ENCODE measurements at regions not wholly inside any gene's neighbourhood (a gene's known extent, or its start where the extent isn't known, plus 50 kb on each side); places are given as distances from the start of the nearest gene placed in this dataset.

DNA sequence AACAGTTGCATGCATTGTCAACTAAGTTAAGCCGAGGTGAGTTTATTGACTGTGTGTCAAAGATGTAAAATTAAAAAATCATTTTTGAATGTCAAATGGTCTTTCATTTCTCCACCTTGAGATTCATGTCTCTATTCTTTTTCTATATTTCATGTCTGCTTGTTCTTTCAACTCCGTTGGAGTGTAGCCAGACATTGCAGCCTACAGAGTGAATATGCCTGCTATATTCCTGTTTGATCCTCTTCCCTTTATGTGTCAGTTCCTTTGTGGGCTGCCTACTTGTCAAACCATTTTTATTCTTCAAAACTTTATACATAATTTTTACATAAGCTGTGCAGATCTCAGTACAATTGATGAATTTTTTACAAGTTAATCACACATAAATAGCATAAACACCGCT, 1325.8 kb upstream of the PRMT6 start:
- Histone ChIP-seq H2BK12ac (ENCODE audit: insufficient read length, low read depth, low read length) (no peak overlapping the region), H3K27ac (ENCODE audit: insufficient read length, low read depth, low read length) (no peak overlapping the region), H3K9ac (ENCODE audit: extremely low read depth, insufficient read length, low read length) (no peak overlapping the region), H2BK120ac (ENCODE audit: low read depth, low read length, poor library complexity, severe bottlenecking) (no peak overlapping the region), H3T11ph (ENCODE audit: low read length) (no peak overlapping the region), H2BK5ac (ENCODE audit: insufficient read length, low read length) (no peak overlapping the region), H3K79me2 (ENCODE audit: insufficient read depth, low read length) (no peaks in the 10 kb centered on the region), H3K79me1 (ENCODE audit: insufficient read depth, low read depth, low read length, poor library complexity, severe bottlenecking) (no peaks in the 10 kb centered on the region), H3K18ac (ENCODE audit: insufficient read length, low read depth, low read length) (no peak overlapping the region), H3K14ac (ENCODE audit: insufficient read depth, low read length) (no peak overlapping the region), H2BK15ac (ENCODE audit: low read depth, low read length) (no peak overlapping the region), H4K20me1 (ENCODE audit: control insufficient read depth, insufficient read depth, insufficient read length) (no peaks in the 10 kb centered on the region), H3K23ac (ENCODE audit: insufficient read length, low read depth, low read length) (no peak overlapping the region), H2AFZ (ENCODE audit: low read length) (no peak overlapping the region), H2AK5ac (ENCODE audit: insufficient read length, low read length) (no peak overlapping the region), H3K9me3 (ENCODE audit: control insufficient read depth, low read depth, low read length) (no peaks in the 10 kb centered on the region), H2BK20ac (ENCODE audit: low read depth, low read length, poor library complexity, severe bottlenecking) (no peak overlapping the region), H4K5ac (ENCODE audit: insufficient read length, low read depth, low read length) (no peak overlapping the region), H4K8ac (replicated peaks; ENCODE audit: insufficient read length, low read depth, low read length) (no peak overlapping the region), H3K56ac (ENCODE audit: insufficient read length, low read depth, low read length) (no peak overlapping the region), H3K4me2 (ENCODE audit: insufficient read depth, insufficient read length, low read length) (no peak overlapping the region), H4K91ac (ENCODE audit: insufficient read length, low read depth, low read length) (no peak overlapping the region), H3K23me2 (ENCODE audit: insufficient read length, low read depth, low read length, poor library complexity, severe bottlenecking) (no peaks in the 10 kb centered on the region), H3K27me3 (ENCODE audit: insufficient read depth, low read length) (no peaks in the 10 kb centered on the region), H3K4me1 (ENCODE audit: insufficient read depth, low read length) (no peaks in the 10 kb centered on the region), H3K4ac (ENCODE audit: low read depth, low read length) (no peak overlapping the region)
- Mint-ChIP-seq H3K9me3 (no peaks in the 10 kb centered on the region), H3K27ac (no peak overlapping the region), H3K36me3 (ENCODE audit: insufficient read depth in 1 of 3, low read depth in 3 of 3) (no peaks in the 10 kb centered on the region), H3K4me3 (no peak overlapping the region), H3K4me1 (no peaks in the 10 kb centered on the region), H3K27me3 (ENCODE audit: low read depth) (no peaks in the 10 kb centered on the region)
- DNase-seq, result no peak
- WGBS (ENCODE audit: extremely low coverage, insufficient read length, low lambda C conversion rate), result no CpG with 5 or more reads among the region's 3 CpGs
- TF ChIP-seq, protein P1, sequence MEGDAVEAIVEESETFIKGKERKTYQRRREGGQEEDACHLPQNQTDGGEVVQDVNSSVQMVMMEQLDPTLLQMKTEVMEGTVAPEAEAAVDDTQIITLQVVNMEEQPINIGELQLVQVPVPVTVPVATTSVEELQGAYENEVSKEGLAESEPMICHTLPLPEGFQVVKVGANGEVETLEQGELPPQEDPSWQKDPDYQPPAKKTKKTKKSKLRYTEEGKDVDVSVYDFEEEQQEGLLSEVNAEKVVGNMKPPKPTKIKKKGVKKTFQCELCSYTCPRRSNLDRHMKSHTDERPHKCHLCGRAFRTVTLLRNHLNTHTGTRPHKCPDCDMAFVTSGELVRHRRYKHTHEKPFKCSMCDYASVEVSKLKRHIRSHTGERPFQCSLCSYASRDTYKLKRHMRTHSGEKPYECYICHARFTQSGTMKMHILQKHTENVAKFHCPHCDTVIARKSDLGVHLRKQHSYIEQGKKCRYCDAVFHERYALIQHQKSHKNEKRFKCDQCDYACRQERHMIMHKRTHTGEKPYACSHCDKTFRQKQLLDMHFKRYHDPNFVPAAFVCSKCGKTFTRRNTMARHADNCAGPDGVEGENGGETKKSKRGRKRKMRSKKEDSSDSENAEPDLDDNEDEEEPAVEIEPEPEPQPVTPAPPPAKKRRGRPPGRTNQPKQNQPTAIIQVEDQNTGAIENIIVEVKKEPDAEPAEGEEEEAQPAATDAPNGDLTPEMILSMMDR (conservative IDR thresholded peaks at IDR 0.05), result no peak

Data from H9 (cell line).